HG03103 (cell line): ENCODE measurements at regions not wholly inside any gene's neighbourhood (a gene's known extent, or its start where the extent isn't known, plus 50 kb on each side); places are given as distances from the start of the nearest gene placed in this dataset.

Experiments
- ATAC-seq: cut with Tn5 transposase; IDR thresholded peaks from one replicate; pipeline ENCODE4 v1.9.1; 2021; ENCODE audit warnings: low read depth; ENCODE audit not compliant: unreplicated experiment

DNA sequence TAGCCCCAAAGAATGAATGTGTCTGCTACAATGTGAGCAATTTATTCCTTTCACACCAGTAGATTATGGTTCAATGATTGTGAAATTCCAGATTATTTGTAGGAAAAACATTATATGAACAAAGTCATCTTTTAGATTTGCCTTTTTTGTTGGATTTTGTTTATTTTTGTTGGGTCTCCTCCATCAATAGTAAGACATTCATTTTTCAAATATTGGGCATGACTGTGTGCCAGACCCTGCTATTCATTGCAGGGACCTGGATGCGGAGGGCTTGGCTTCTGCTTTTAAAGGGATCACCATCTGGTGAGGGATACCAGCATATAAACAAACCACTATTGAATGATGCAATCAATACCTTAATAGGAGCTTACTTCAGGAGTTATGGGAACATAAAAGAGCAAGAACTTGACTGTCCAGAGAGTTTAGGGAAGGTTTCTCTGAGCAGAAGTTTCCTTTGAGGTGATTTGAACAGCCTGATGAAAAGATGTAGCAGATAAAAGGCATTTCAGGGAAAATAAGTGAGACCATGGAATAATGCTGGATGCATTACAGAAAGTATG lies 486.7 kb downstream of the EPHA4 start:
- ATAC-seq: no peak

DNA sequence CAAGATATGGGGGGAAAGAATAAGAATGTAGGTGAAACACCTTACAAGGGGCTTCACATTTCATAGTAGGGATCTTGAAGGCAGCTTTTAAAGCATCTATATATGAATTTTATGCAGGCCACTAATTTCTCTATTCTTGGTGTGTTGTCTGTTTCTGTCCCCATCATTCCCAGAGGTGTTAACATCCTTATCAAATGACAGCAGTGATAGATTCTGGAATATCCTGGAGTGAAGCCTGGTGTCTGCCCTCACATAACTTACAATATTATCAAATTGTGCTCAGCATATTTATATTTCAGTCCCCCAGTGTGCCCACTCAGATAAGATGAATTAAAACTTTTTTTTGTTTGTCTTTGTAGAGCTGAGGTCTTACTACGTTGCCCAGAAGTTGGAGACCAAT lies 486.2 kb downstream of the EPHA4 start:
- no peak for ATAC-seq

DNA sequence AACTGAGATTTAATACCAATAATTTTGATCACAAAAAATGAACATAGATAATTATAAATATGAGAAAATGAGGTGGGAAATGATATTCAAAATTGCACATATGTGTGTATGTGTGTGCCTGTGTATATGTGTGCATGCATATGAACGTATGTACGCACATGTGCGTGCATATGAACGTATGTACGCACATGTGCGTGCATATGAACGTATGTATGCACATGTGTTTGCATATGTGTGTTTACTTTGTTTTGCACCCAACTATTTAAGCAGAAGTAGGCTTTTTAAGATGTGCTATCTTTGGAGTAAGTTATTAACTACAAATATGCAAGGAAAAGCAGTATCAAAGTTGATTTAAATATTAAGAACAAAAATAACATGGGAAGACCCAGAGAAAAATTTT lies 484.3 kb downstream of the EPHA4 start:
- no peak for ATAC-seq

DNA sequence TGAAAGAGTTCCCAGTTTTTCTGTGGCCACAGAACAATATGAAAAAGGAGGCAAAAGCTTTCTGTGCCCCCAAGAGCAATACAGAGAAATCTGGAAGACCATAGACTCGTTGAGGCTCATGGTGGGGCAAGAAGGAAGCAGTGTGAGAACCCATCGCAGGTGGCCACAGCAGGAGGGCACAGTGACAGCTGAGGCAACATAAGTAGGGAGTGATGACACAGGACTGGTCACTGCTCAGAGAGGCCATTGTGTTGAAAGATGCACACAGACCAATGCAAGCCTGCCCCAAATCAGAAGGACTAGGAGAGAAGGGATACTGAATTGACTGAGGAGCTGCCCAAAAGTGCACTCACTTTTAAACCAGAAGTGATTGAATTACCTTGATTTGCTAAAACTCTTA lies 483.6 kb downstream of the EPHA4 start:
- no peak for ATAC-seq

DNA sequence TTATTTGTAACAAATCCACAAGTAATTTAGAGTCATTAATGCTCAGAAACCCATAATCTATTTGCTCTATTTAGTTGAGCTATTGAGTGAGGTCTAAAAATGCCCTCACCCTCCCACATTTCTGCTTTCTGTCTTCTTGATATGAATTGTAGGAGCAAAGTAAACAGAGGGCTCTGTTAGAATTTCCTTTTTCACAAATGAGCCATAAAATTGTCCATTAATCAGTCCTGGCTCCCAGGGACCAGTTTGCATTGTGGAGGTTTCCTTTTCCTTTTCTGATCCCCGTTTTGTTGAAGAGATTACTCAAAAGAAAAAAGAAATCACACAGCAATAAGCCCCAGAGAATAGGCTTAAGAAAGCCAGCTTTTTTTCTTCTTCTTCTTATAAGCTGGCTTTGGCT lies 476.7 kb downstream of the EPHA4 start:
- no peak for ATAC-seq

DNA sequence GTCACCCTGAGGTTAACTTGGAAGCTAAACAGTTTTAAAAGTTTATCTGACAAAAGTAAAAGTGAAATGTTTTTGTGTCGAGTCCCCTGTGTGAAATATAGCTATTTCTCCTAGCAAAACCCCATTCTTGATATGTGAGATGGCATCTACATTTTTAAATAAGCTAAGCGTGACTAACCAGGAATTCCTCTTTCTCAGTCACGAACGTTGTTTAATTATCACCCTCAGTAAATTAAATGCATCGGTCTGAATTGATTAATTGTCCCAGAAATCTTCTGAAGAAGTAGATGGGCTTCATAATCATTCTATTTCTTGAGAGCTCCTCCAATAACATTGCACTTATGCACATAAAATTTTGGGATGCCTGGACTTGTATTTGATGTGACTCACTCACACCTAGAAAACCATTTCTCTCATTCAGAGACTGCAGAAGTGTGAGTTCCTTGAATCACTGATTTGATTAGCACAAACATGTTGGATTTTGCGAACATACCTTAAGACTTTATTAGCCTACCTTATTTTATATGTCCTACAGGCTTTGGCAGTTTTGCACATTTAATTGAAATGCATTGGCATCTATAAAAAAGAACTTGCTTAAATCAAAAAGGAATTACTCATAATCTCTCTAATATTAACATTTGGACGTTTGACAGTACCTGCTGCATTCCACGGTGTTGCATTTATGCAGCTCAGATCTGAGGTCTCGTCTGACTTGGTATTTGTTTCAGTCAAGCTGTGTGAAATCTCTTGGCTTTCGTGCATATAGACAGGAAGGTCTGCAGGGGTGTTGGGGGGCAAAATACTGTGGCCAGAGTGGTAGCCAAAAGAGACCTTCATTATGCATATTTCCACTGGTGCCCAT lies 475.2 kb downstream of the EPHA4 start:
- ATAC-seq: no peak

DNA sequence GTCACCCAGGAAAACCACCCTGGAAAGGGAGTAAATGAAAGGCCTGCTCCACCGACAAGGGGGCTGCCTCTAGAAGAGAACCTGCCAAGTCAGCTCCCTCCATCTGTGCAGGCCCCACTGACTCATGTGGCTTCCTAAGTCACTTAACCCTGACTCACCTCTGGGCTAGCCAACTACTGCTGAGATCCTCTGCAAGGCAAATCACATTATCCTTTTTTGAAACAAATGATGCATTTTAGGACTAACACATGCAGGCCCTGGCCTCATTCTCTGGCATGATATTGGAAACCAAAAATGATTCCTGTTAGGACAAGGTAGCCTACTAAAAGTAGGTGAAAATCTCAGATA lies 474.6 kb downstream of the EPHA4 start:
- no peak for ATAC-seq

DNA sequence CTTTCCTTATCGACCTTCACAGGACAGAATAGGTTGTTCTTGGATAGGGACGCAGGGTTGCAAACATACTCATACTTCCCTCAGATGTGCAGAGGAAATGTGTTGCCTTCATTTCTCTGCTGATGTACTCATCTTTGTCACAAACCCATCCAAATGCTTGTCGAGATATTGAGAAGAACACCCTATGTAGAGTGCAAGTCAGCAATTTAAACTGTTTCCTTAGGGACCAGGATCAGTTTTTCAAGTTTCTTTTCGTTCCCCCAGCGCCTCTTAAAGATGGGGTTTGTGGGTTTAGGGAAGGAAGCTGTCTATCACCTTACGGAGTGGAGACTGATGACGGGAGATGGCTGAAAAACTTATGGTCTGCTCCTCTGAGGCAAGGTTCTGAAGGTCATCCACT lies 474.2 kb downstream of the EPHA4 start:
- ATAC-seq: no peak

DNA sequence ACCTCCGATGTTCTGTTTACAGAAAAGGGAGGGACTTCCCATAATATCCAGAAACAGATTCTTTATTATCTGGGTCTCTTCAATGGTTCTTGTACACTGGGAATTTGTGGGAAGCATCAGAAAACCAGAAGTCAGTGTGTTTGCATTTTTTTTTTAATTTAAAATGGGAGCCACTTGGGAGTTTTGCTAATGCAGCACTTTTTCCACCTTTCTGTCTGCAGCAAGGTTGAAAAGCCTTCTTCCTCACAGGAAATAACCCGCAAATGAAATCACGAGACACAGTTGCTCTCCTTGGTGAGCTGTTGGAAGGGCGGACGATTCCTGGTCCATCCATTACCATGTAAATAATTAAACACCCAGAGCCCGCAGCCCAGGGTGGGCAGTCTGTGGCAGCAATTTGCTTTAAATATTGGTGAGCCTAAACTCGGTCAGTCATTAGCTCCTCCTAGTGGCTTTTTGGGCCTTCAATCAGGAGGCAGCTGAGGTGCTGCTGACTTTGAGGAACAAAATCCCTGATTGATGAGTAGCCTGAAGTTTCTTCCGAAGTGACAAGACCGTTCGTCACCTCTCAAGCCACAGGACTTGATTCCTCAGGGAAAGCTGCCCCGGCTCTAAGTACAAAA lies 471.5 kb downstream of the EPHA4 start:
- no peak for ATAC-seq

DNA sequence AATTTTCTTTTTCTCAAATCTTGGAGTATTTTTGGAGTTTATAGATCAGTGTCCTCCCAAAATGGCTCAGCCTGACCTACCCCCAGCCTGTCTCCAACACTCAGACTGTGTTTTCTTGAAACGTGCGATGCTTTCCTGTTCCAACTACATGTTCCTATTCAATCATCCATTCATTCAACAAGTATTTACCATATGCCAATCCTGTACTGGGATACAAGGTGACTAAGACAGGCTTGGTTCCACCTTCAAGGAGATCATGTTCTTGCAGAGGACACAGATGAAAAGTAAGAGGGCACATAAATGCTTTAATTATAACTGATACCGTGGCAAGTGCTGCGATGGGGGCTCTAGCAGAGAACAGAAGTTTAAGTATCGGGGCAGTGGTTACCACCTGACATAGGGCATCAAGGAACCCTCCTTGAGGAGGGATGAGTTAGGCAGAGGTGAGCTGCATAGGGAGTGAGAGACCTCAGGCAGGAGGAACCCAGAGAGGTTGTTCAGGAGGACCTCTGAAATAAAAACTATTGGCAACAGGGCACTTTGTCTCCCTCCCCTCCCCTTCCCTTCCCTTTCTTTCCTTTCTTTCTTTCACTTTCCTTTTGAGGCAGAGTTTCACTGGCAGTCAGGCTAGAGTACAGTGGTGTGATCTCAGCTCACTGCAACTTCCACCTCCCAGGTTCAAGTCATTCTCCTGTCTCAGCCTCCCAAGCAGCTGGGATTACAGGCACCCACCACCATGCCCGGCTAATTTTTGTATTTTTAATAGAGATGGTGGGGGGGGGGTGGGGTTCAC lies 469.0 kb downstream of the EPHA4 start:
- no peak for ATAC-seq

DNA sequence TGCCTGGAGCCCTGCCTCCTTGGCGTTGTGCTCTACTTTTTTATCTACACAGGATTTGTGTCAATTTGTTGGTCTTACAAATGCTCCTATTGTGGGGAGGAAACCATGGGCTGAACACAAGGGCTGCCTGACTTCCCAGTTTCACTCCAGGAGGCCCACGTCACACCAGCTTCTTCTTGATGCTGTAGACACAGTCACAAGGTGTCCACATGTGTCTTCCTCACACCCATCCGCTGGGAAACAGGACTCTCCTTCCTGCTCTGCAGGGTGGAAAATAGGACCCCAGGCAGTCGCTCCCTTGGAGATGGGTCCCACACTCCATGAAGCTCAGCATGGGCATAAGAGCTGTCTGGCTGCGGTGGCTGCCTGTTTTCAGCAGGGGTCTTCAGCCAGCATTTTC lies 468.2 kb downstream of the EPHA4 start:
- ATAC-seq: no peak

DNA sequence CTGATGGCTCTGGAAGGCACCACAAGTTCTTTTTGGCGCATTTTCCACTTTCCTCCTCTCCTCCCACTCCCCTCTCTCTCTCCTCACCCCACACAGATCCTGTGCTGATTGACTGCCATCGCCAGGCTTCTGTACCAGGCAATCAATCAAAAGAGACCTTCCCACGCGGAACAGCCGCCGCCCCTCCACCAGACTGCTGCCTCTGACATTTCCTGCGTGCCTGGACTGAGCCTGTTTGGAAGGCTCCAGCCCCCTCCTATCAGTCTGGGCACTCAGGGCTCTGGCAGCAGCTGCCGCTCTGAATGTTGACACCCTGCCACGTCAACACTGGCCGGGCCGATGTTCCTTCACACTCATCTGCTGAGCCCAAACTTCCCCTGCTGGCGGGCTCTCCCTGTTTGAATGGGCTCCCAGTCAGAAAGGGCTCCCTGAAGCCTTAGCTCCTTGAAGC lies 467.7 kb downstream of the EPHA4 start:
- ATAC-seq: no peak

DNA sequence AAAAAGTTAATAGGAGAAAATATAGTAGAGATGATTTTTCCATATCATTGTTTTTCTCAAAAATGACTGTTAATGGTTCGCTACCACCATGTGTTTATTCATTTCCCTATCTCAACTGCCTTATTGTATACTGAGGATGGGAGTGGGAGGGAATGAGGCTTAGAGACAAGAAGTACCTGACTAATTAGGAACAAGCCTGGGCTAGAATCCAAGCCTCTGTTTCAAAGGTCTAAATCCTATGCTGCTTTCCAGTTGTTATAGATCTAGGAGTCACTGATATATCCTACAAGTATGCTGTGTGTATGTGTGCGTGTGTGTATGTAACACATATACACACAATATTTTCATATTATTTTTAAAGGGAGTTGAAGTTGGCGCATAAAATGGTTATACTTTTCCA lies 465.9 kb downstream of the EPHA4 start:
- ATAC-seq: no peak

DNA sequence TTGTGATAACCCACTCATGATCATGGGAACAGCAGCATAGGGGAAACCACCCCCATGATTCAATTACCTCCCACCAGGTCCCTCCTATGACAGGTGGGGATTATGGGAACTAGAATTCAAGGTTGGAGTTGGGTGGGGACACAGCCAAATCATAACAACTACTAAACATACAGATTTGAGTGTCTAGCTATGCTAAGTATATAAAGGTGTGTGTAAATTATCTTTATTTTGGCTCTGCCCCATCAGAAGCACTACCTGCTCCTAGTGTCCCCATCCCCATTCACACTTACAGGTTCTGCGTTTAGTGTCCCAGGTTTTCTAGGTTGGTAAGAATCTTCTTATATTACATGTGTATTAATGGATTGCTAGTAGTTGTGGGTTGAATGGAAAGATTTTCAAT lies 464.7 kb downstream of the EPHA4 start:
- no peak for ATAC-seq

DNA sequence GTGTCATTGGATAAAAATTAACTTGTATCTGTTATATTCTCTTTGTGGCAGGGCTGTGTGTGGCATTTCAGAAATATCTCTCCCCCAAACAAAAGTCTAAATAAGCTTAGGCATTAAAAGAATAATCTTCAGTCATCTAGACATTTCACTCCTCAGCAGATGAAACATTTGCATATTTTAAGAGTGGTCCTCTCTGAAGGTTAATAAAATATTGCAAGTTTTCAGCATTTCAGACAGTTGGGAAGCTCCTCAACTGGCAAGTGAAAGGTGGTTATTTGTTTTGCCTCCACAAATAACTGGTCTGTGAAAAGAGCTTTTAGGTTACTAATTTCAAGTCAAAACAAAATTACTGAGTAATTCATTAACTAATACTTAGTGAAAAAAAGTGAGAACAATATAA lies 462.6 kb downstream of the EPHA4 start:
- ATAC-seq: no peak

DNA sequence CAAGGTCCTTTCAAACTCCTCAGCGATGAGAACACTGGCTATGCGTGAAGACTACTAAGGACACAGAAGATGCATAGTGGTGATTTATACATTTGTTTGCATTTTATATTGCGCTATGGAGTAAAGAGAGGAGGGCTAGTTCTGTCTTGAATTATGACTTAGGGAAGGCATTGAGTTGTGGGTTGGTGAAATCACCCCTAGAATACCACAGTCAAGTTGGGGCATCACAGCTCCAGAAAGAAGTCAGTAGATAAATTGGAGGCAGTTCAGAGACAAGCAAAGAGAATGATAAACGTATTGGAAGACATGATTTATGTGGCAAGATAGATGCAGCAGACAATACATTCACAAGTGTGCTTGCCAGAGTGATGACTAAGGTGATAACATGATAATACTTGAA lies 460.4 kb downstream of the EPHA4 start:
- ATAC-seq: no peak

DNA sequence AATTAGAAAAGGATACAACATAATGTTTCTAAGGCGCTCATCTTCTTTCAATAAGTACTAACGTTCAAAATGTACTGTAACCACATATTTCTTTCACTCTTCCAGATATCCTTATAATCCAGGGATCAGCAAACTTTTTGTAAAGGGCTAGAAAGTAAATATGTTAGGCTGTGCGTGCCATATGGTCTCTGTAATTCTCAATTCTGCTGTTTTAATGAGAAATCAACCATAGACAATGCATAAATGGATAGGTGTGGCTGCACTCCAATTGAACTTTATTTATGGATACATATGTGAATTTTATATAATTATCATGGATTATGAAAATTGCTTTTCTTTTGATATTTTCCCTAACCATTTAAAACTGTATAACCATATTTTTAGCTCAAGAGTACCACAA lies 459.4 kb downstream of the EPHA4 start:
- no peak for ATAC-seq

DNA sequence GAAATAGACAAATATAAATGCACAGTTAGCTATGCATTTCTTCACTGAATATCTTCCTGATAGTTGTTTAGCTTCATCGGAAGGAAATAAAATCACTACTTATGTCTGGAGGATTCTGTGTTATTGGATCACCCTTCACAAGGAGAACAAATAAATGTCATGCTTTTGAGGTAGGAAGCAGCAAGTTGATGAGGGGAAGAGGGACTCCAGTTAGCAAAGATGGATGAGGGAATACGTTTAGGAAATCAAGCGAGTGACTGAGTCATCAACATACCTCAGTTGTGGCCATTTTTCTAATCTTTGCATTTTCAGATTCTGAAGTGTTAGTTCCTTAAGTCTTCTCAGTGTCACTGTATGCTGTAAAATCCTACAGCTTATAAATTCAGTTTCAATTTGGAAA lies 456.2 kb downstream of the EPHA4 start:
- no peak for ATAC-seq

DNA sequence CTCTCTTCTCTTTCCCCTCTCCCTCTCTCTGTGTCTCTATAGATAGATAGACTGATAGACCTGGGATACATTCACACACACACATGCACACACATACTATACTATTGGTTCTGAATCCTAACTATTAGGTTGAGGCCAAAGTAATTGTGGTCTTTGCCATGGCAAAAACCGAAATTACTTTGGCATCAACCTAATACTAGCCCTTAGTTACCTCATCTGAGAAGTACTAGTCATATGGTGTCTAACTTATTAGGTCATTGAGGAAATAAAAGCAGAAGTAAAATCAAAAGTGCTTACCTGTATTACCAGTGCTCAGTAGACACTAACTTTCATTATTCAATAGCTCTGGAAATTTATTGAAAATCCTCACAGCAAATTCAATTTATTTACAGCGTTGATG lies 451.5 kb downstream of the EPHA4 start:
- peak; percentile 73 for ATAC-seq

DNA sequence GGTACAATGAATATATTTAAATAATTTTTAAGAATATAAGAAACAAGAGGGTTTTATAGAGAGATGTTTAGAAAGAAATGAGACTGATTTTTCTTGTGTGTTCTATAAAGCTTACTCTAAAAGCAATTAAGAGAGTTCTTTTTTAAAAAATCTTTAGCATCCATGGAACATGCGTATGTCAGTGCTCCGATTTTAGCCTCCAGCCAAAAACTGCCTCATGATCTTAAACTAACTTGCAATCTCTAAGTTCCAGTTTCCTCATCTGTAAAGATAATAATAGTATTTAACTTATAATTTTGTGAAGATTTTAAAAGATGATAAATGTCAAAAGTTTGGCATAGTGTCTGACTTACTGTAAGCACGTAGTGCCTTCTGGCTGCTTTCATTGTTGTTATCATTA lies 448.7 kb downstream of the EPHA4 start:
- ATAC-seq: no peak

DNA sequence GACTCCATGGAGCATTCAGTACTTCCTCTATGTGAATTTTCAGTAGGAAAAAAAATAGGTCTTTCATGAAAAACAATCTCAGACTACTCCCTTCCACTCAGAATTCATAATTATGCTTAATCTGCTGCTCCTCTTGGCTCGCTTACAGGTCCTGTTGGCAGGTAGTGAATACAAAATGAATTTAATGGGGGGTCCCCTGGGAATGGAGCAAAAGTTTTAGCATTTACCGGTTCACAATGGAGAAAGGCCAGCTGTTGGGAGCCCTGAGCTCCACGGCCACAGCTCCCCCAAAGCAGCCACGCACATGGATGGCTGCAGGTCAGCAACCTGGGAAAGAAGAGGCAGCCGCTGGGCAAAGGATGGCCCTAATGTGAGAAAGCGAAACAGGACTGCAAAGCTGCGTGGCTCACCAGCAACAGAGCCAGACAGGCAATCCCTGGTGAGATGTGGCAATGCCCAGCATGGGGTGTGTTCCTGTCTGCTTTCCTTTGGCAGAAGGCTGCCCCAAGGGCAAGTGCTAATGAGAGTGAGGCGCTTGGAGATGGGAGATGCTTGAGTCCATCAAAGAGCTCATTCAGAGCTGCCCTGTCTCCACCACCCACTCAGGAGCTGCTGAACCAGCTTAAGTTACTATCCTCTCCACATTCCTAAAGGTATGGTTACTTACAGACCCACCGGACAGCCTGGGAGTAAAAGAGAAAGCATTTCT lies 447.4 kb downstream of the EPHA4 start:
- ATAC-seq: no peak
